ENCODE measurements at regions not wholly inside any gene's neighbourhood (a gene's known extent, or its start where the extent isn't known, plus 50 kb on each side); places are given as distances from the start of the nearest gene placed in this dataset.

DNA sequence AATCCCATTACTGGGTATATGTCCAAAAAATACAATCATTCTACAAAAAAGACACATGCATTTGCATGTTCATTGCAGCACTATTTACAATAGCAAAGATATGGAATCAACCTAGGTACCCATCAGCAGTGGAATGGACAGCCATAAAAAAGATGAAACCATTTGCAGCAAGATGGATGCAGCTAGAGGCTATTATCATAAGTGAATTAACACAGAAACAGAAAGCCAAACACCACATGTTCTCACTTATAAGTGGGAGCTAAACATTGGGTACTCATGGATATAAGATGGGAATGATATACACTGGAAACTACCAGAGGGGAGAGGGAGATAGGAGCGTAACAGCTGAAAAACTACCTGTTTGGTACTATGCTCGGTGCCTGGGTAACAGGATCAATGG lies 154.0 kb downstream of the TMEM26 start:
- WGBS, 2 experiments (ENCODE audit: extremely low coverage in 2 of 2, insufficient read length in 1 of 2): no CpG with 5 or more reads among the region's 2 CpGs
- Histone ChIP-seq H3K4me1 (ENCODE audit: control insufficient read depth, insufficient read depth, low read length) (peaks cover 4% of the 10 kb centered on the region), H3K9ac (ENCODE audit: low read depth, low read length) (no peak overlapping the region), H2BK20ac (ENCODE audit: low read depth, low read length) (no peak overlapping the region), H2BK120ac (ENCODE audit: low read depth, low read length) (no peak overlapping the region), H3K36me3 (ENCODE audit: control insufficient read depth, insufficient read depth, low read length) (no peaks in the 10 kb centered on the region), H4K91ac (ENCODE audit: insufficient read depth, low read depth, low read length) (no peak overlapping the region), H3K56ac (ENCODE audit: extremely low read depth, insufficient read depth, low read length) (no peak overlapping the region), H3K4ac (ENCODE audit: low read depth, low read length) (no peak overlapping the region), H2AK5ac (ENCODE audit: low read depth, low read length) (no peak overlapping the region), H3K4me3 (ENCODE audit: insufficient read depth, low read depth, low read length) (no peak overlapping the region), H4K20me1 (ENCODE audit: insufficient read depth, low read length) (no peaks in the 10 kb centered on the region), H2BK15ac (ENCODE audit: low read depth, low read length) (no peak overlapping the region), H4K8ac (ENCODE audit: low read depth in 2 of 2, low read length in 2 of 2) (no peak overlapping the region), H3K4me2 (ENCODE audit: low read depth, low read length) (no peak overlapping the region), H3K27ac (ENCODE audit: insufficient read depth, low read length) (no peak overlapping the region), H3K9me3 (ENCODE audit: control insufficient read depth, insufficient read depth, low read length) (peaks cover 4% of the 10 kb centered on the region; the same call in 1 of the 2 replicates), H2AK9ac (replicated peaks; ENCODE audit: low read depth, low read length, poor library complexity) (no peak overlapping the region), H3K79me1 (ENCODE audit: low read depth in 1 of 2, low read length in 2 of 2) (no peaks in the 10 kb centered on the region), H4K5ac (ENCODE audit: low read depth, low read length) (no peak overlapping the region), H2BK5ac (ENCODE audit: low read depth, low read length, poor library complexity, severe bottlenecking) (no peak overlapping the region), H2AFZ (replicated peaks; ENCODE audit: low read length, poor library complexity) (no peak overlapping the region), H3K27me3 (ENCODE audit: control insufficient read depth, insufficient read depth, low read length) (no peaks in the 10 kb centered on the region; the same call in 1 of the 2 replicates), H3K18ac (ENCODE audit: low read depth, low read length) (no peak overlapping the region), H3K23ac (ENCODE audit: low read depth, low read length) (no peak overlapping the region), H3K14ac (replicated peaks; ENCODE audit: low read depth, low read length) (no peak overlapping the region), H3K9me1 (ENCODE audit: insufficient read depth, low read length) (0 out of 2 replicates have a peak, but pooled peaks cover 1% of the 10 kb centered on the region)
- dilution Hi-C loops (cut with HindIII; ENCODE audit: low sequenced_read_pairs, unreplicated experiment) (no loop called here), intact Hi-C loops (cut with micrococcal nuclease) (no loop called here), in situ Hi-C loops (cut with MboI; ENCODE audit: low sequenced_read_pairs) (no loop called here)
- ATAC-seq (ENCODE audit: low read depth) (no peak), DNase-seq (no peak)
- CTCF ChIA-PET: no interaction called here
- TF ChIP-seq MXI1 (IDR thresholded peaks at IDR 0.05; ENCODE audit: borderline replicate concordance, low read depth, low read length): no peak
- TF ChIP-seq BHLHE40 (IDR thresholded peaks at IDR 0.05; ENCODE audit: low read depth, low read length): no peak
- no peak for TF ChIP-seq SMC3 (IDR thresholded peaks at IDR 0.05; ENCODE audit: low read depth, low read length)
- TF ChIP-seq CHD1 (IDR thresholded peaks at IDR 0.05; ENCODE audit: low read depth, low read length): no peak
- no peak for TF ChIP-seq RCOR1 (IDR thresholded peaks at IDR 0.05; ENCODE audit: insufficient replicate concordance, low read length)
- TF ChIP-seq, protein P1, sequence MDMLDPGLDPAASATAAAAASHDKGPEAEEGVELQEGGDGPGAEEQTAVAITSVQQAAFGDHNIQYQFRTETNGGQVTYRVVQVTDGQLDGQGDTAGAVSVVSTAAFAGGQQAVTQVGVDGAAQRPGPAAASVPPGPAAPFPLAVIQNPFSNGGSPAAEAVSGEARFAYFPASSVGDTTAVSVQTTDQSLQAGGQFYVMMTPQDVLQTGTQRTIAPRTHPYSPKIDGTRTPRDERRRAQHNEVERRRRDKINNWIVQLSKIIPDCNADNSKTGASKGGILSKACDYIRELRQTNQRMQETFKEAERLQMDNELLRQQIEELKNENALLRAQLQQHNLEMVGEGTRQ (IDR thresholded peaks at IDR 0.05; ENCODE audit: low read depth, low read length): no peak
- TF ChIP-seq FOS (IDR thresholded peaks at IDR 0.05; ENCODE audit: low read depth, low read length): no peak
- no peak for TF ChIP-seq CTCF (conservative IDR thresholded peaks at IDR 0.05; ENCODE audit: low read depth, low read length)
- TF ChIP-seq CEBPB (IDR thresholded peaks at IDR 0.05; ENCODE audit: low read depth, low read length): no peak
- POLR2A ChIA-PET (ENCODE audit: unreplicated experiment): no interaction called here
- BruUV-seq (replicated peaks): no TSS peak
